IMR-90 (cell line): ENCODE measurements at regions not wholly inside any gene's neighbourhood (a gene's known extent, or its start where the extent isn't known, plus 50 kb on each side); places are given as distances from the start of the nearest gene placed in this dataset.

Experiments used
- ATAC-seq: fragments of 200-7000 bp; cut with Tn5 transposase; 2 replicates; pipeline ENCODE4 v1.9.1; 2020; ENCODE audit warnings: low read depth, mild to moderate bottlenecking, moderate library complexity
- BruUV-seq: library from RNA; stranded (reverse); fragments of 400-500 nt; replicated peaks from 2 replicates; lab custom pipeline; 2021; lab: Mats Ljungman, UMichigan
- CTCF ChIA-PET: fragments of 300-600 bp; formaldehyde crosslinking; extraction: SDS; loops from one replicate; lab custom pipeline; 2021; ENCODE audit warnings: antibody characterized with exemption; lab: Yijun Ruan, JAX
- POLR2A ChIA-PET: fragments of 300-600 bp; sonication (Branson Sonifier 250); formaldehyde crosslinking; loops from one replicate; lab custom pipeline; 2022; ENCODE audit warnings: antibody characterized with exemption; ENCODE audit not compliant: unreplicated experiment; lab: Charles Lee
- DNase-seq: peaks from one replicate; pipeline ENCODE4 v3.0.0; 2013
- H2AFZ ChIP-seq: replicated peaks from 2 replicates; pipeline ENCODE3; 2013; ENCODE audit warnings: low read length, mild to moderate bottlenecking; ENCODE audit not compliant: poor library complexity
- H2AK5ac ChIP-seq: 2 replicates; pipeline ENCODE4 v1.6.1; 2013; ENCODE audit warnings: low read depth, low read length, inconsistent platforms
- H2AK9ac ChIP-seq: replicated peaks from 2 replicates; pipeline ENCODE3; 2013; ENCODE audit warnings: mild to moderate bottlenecking, low read depth, low read length, moderate library complexity; ENCODE audit not compliant: poor library complexity
- H2BK120ac ChIP-seq: 2 replicates; pipeline ENCODE4 v1.6.1; 2013; ENCODE audit warnings: low read depth, low read length, inconsistent platforms
- H2BK15ac ChIP-seq: 3 replicates; pipeline ENCODE4 v1.6.1; 2013; ENCODE audit warnings: low read depth, low read length, inconsistent platforms
- H2BK20ac ChIP-seq: 2 replicates; pipeline ENCODE4 v1.6.1; 2013; ENCODE audit warnings: low read depth, mild to moderate bottlenecking, inconsistent platforms, low read length, moderate library complexity
- H2BK5ac ChIP-seq: 2 replicates; pipeline ENCODE4 v1.6.1; 2013; ENCODE audit warnings: mild to moderate bottlenecking, low read depth, low read length, inconsistent platforms; ENCODE audit not compliant: poor library complexity, severe bottlenecking
- H3K14ac ChIP-seq: replicated peaks from 2 replicates; pipeline ENCODE4 v1.6.1; 2013; ENCODE audit warnings: low read depth, low read length, inconsistent platforms
- H3K18ac ChIP-seq: 2 replicates; pipeline ENCODE4 v1.6.1; 2013; ENCODE audit warnings: low read depth, low read length, control low read depth
- H3K23ac ChIP-seq: 2 replicates; pipeline ENCODE4 v1.6.1; 2013; ENCODE audit warnings: low read depth, low read length, inconsistent platforms
- H3K27ac ChIP-seq: 2 replicates; pipeline ENCODE4 v1.5.1; 2013; ENCODE audit warnings: mild to moderate bottlenecking, control low read depth, low read length; ENCODE audit not compliant: insufficient read depth
- H3K27me3 ChIP-seq: 2 replicates; pipeline ENCODE4 v1.6.1; 2013; ENCODE audit warnings: low read length; ENCODE audit not compliant: control insufficient read depth, insufficient read depth
- H3K36me3 ChIP-seq: 2 replicates; pipeline ENCODE4 v1.6.1; 2013; ENCODE audit warnings: low read length, mixed read lengths; ENCODE audit not compliant: control insufficient read depth, insufficient read depth
- H3K4ac ChIP-seq: 2 replicates; pipeline ENCODE4 v1.6.1; 2013; ENCODE audit warnings: low read depth, low read length, inconsistent platforms
- H3K4me1 ChIP-seq: 2 replicates; pipeline ENCODE4 v1.6.1; 2013; ENCODE audit warnings: low read length, mixed read lengths; ENCODE audit not compliant: control insufficient read depth, insufficient read depth
- H3K4me2 ChIP-seq: 2 replicates; pipeline ENCODE4 v1.6.1; 2013; ENCODE audit warnings: low read depth, mild to moderate bottlenecking, control low read depth, low read length, moderate library complexity
- H3K4me3 ChIP-seq: 2 replicates; pipeline ENCODE4 v1.5.1; 2013; ENCODE audit warnings: low read depth, mild to moderate bottlenecking, control low read depth, low read length, moderate library complexity; ENCODE audit not compliant: insufficient read depth
- H3K56ac ChIP-seq: 2 replicates; pipeline ENCODE4 v1.6.1; 2013; ENCODE audit warnings: low read length, inconsistent platforms; ENCODE audit not compliant: insufficient read depth; ENCODE audit errors: extremely low read depth
- H3K79me1 ChIP-seq, 2 experiments: 2 replicates each; pipeline ENCODE4 v1.6.1; 2013; ENCODE audit warnings: low read length in 2 of 2, inconsistent platforms in 1 of 2, low read depth in 1 of 2
- H3K9ac ChIP-seq: 2 replicates; pipeline ENCODE4 v1.6.1; 2013; ENCODE audit warnings: low read depth, low read length, control low read depth
- H3K9me1 ChIP-seq: 2 replicates; pipeline ENCODE4 v1.6.1; 2013; ENCODE audit warnings: low read length, inconsistent platforms; ENCODE audit not compliant: insufficient read depth
- H3K9me3 ChIP-seq: 2 replicates; pipeline ENCODE4 v1.6.1; 2013; ENCODE audit warnings: low read length; ENCODE audit not compliant: control insufficient read depth, insufficient read depth
- H4K20me1 ChIP-seq: 2 replicates; pipeline ENCODE4 v1.6.1; 2013; ENCODE audit warnings: low read length, inconsistent platforms; ENCODE audit not compliant: insufficient read depth
- H4K5ac ChIP-seq: 2 replicates; pipeline ENCODE4 v1.6.1; 2013; ENCODE audit warnings: mild to moderate bottlenecking, low read depth, low read length, control low read depth
- H4K8ac ChIP-seq, 2 experiments: 2 replicates each; pipeline ENCODE4 v1.6.1; 2013; ENCODE audit warnings: low read depth in 2 of 2, low read length in 2 of 2, control low read depth in 1 of 2, inconsistent platforms in 1 of 2
- H4K91ac ChIP-seq: 2 replicates; pipeline ENCODE4 v1.6.1; 2013; ENCODE audit warnings: low read depth, low read length, inconsistent platforms; ENCODE audit not compliant: insufficient read depth
- MAFK ChIP-seq: IDR thresholded peaks from 2 replicates; pipeline ENCODE4 v1.6.1; 2012; ENCODE audit warnings: low read depth, low read length, improper control_type of control experiment
- WGBS, 2 experiments: methylation state at CpG; one replicate each; pipeline versions ENCODE4 v1.1.5 to v1.1.7; 2013; ENCODE audit warnings: missing lambda C conversion rate in 2 of 2; ENCODE audit not compliant: insufficient read length in 1 of 2; ENCODE audit errors: extremely low coverage in 2 of 2; 5-methylcytosine and 5-hydroxymethylcytosine counted together
- dilution Hi-C: fragments of 300-500 bp; cut with HindIII; formaldehyde crosslinking; loops from one replicate; pipeline ENCODE4 v1.14.3; 2018; ENCODE audit warnings: low sequenced_read_pairs; ENCODE audit not compliant: unreplicated experiment
- in situ Hi-C: fragments of 300-500 bp; cut with MboI; formaldehyde crosslinking; loops from 3 replicates; pipeline ENCODE4 v1.14.3; 2019; ENCODE audit warnings: low sequenced_read_pairs, inconsistent platforms, mixed read lengths
- intact Hi-C: fragments of 100-400 bp; cut with micrococcal nuclease; formaldehyde crosslinking; loops from 2 replicates; pipeline ENCODE4 v1.10.0; 2022

DNA sequence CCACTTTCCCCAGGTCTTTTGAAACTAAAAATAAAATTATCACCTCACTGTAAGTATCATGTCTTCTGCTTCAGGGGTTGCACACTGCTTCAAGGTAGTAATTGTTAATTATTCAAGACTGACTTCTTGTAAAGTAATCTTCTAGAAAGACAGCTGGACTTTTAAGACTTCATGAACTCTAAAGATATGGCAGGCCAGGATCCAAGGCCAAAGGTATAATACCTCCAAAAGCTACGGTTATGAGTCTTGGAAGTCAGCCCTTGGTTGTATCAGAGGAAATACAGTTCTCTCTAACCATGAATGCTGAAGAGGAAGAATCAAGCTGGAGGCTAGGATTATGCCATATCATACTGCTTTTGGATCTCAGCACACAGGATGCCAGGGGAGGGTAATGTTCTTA is 1346.8 kb upstream of the GJE1 start:
- Histone ChIP-seq H3K18ac (peak overlapping the region; percentile 36; the same call in 1 of the 2 replicates), H4K91ac (no peak overlapping the region), H3K4me3 (no peak overlapping the region), H3K4me1 (no peaks in the 10 kb centered on the region), H2AFZ (no peak overlapping the region), H3K27me3 (no peaks in the 10 kb centered on the region), H4K5ac (no peak overlapping the region; the same call in 1 of the 2 replicates), H4K20me1 (no peaks in the 10 kb centered on the region), H4K8ac (no peak overlapping the region), H2BK5ac (no peak overlapping the region), H3K23ac (0 out of 2 replicates have a peak overlapping the region, but pooled peaks have one; percentile 37), H3K56ac (no peak overlapping the region), H3K79me1 (no peaks in the 10 kb centered on the region), H2BK15ac (peak overlapping the region; percentile 25; the same call in 1 of the 3 replicates), H3K9me3 (no peaks in the 10 kb centered on the region), H3K9ac (no peak overlapping the region), H2BK120ac (peak overlapping the region; percentile 14; the same call in 1 of the 2 replicates), H2BK20ac (peak overlapping the region; percentile 34; the same call in 1 of the 2 replicates), H3K14ac (no peak overlapping the region), H3K4me2 (no peak overlapping the region), H2AK9ac (no peak overlapping the region), H3K36me3 (no peaks in the 10 kb centered on the region), H3K27ac (no peak overlapping the region), H3K4ac (no peak overlapping the region), H3K9me1 (no peaks in the 10 kb centered on the region), H2AK5ac (no peak overlapping the region)
- ATAC-seq, result no peak
- dilution Hi-C loops, result no loop called here
- POLR2A ChIA-PET, result no interaction called here
- TF ChIP-seq MAFK, result no peak
- CTCF ChIA-PET, result no interaction called here
- whole genome bisulfite sequencing, 2 experiments, result no CpG with 5 or more reads among the region's 1 CpG
- intact Hi-C loops, result no loop called here
- BruUV-seq, result no TSS peak
- no peak for DNase-seq
- in situ Hi-C loops, result no loop called here
